ENCODE measurements at regions not wholly inside any gene's neighbourhood (a gene's known extent, or its start where the extent isn't known, plus 50 kb on each side); places are given as distances from the start of the nearest gene placed in this dataset.

- no peak for TF ChIP-seq EZH2 (IDR thresholded peaks at IDR 0.05; ENCODE audit: low read length)
- TF ChIP-seq, protein P1, sequence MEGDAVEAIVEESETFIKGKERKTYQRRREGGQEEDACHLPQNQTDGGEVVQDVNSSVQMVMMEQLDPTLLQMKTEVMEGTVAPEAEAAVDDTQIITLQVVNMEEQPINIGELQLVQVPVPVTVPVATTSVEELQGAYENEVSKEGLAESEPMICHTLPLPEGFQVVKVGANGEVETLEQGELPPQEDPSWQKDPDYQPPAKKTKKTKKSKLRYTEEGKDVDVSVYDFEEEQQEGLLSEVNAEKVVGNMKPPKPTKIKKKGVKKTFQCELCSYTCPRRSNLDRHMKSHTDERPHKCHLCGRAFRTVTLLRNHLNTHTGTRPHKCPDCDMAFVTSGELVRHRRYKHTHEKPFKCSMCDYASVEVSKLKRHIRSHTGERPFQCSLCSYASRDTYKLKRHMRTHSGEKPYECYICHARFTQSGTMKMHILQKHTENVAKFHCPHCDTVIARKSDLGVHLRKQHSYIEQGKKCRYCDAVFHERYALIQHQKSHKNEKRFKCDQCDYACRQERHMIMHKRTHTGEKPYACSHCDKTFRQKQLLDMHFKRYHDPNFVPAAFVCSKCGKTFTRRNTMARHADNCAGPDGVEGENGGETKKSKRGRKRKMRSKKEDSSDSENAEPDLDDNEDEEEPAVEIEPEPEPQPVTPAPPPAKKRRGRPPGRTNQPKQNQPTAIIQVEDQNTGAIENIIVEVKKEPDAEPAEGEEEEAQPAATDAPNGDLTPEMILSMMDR (optimal IDR thresholded peaks at IDR 0.05 in 1 of 3, IDR thresholded peaks at IDR 0.05 in 1 of 3, conservative IDR thresholded peaks at IDR 0.05 in 1 of 3; ENCODE audit: extremely low read depth in 1 of 3, insufficient read depth in 2 of 3, low read length in 3 of 3) = no peak
Measured at GRCh38 chr10:44177610-44178009, 207.3 kb downstream of the CXCL12 start.
